ENCODE measurements at regions not wholly inside any gene's neighbourhood (a gene's known extent, or its start where the extent isn't known, plus 50 kb on each side); places are given as distances from the start of the nearest gene placed in this dataset.

- no peaks in the 10 kb centered on the region for H3K27me3 ChIP-seq (ENCODE audit: control insufficient read depth in 2 of 2, insufficient read depth in 1 of 2, low read length in 1 of 2)
- no peaks in the 10 kb centered on the region for H3K4me1 ChIP-seq (ENCODE audit: control insufficient read depth in 2 of 2, insufficient read depth in 2 of 2, low read length in 2 of 2)
- 91% methylated on average over 1 of the region's 1 CpG for WGBS
- H3K36me3 ChIP-seq (ENCODE audit: control insufficient read depth in 2 of 2, insufficient read depth in 2 of 2, low read length in 1 of 2): no peaks in the 10 kb centered on the region
- no peaks in the 10 kb centered on the region for H3K9me3 ChIP-seq (ENCODE audit: control insufficient read depth in 2 of 2, insufficient read depth in 1 of 2, low read length in 1 of 2)
- H3K27ac ChIP-seq (ENCODE audit: low read depth in 1 of 2, low read length in 1 of 2): no peak overlapping the region
- H3K4me3 ChIP-seq (ENCODE audit: low read length in 2 of 2): no peak overlapping the region
- DNase-seq (ENCODE audit: low read depth in 6 of 9, low spot score in 9 of 9): no peak
Measured at GRCh38 chrY:7815285-7815684, 903.7 kb upstream of the AMELY start.

DNA sequence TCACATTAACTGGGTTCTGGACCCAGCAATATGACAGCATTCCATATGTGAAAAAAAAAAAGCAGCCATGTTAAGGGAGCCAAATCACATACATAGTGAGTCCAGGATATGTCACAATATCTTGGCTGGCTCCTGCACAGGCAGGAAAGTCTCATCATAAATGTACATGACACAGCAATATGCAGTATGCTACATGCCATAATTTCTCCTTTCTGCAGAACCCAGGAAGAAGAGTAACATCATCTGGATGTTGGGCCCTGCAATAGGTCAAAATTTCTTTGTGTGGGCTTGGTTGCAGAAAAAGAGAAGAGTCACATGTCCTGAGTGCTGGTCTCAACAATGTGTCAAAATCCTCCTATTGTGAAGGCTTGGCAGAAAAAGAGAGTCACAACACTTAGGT lies 902.8 kb upstream of the AMELY start:
- Histone ChIP-seq H3K36me3 (ENCODE audit: control insufficient read depth in 2 of 2, insufficient read depth in 2 of 2, low read length in 1 of 2) (no peaks in the 10 kb centered on the region), H3K27me3 (ENCODE audit: control insufficient read depth in 2 of 2, insufficient read depth in 1 of 2, low read length in 1 of 2) (no peaks in the 10 kb centered on the region), H3K4me3 (ENCODE audit: low read length in 2 of 2) (no peak overlapping the region), H3K9me3 (ENCODE audit: control insufficient read depth in 2 of 2, insufficient read depth in 1 of 2, low read length in 1 of 2) (no peaks in the 10 kb centered on the region), H3K4me1 (ENCODE audit: control insufficient read depth in 2 of 2, insufficient read depth in 2 of 2, low read length in 2 of 2) (no peaks in the 10 kb centered on the region), H3K27ac (ENCODE audit: low read depth in 1 of 2, low read length in 1 of 2) (no peak overlapping the region)
- no peak for DNase-seq (ENCODE audit: low read depth in 6 of 9, low spot score in 9 of 9)

GRCh38 chrY:7810359-7810758 lies 898.8 kb upstream of the AMELY start:
- H3K27me3 ChIP-seq (ENCODE audit: control insufficient read depth in 2 of 2, insufficient read depth in 1 of 2, low read length in 1 of 2): no peaks in the 10 kb centered on the region
- WGBS: 77% methylated on average over 1 of the region's 1 CpG
- no peak for DNase-seq (ENCODE audit: low read depth in 6 of 9, low spot score in 9 of 9)
- H3K4me3 ChIP-seq (ENCODE audit: low read length in 2 of 2): no peak overlapping the region
- H3K4me1 ChIP-seq (ENCODE audit: control insufficient read depth in 2 of 2, insufficient read depth in 2 of 2, low read length in 2 of 2): no peaks in the 10 kb centered on the region
- H3K9me3 ChIP-seq (ENCODE audit: control insufficient read depth in 2 of 2, insufficient read depth in 1 of 2, low read length in 1 of 2): no peaks in the 10 kb centered on the region
- no peaks in the 10 kb centered on the region for H3K36me3 ChIP-seq (ENCODE audit: control insufficient read depth in 2 of 2, insufficient read depth in 2 of 2, low read length in 1 of 2)
- H3K27ac ChIP-seq (ENCODE audit: low read depth in 1 of 2, low read length in 1 of 2): no peak overlapping the region

GRCh38 chrY:7807516-7807870 lies 895.9 kb upstream of the AMELY start:
- H3K27me3 ChIP-seq (ENCODE audit: control insufficient read depth in 2 of 2, insufficient read depth in 1 of 2, low read length in 1 of 2): no peaks in the 10 kb centered on the region
- H3K36me3 ChIP-seq (ENCODE audit: control insufficient read depth in 2 of 2, insufficient read depth in 2 of 2, low read length in 1 of 2): no peaks in the 10 kb centered on the region
- no peak overlapping the region for H3K27ac ChIP-seq (ENCODE audit: low read depth in 1 of 2, low read length in 1 of 2)
- H3K4me3 ChIP-seq (ENCODE audit: low read length in 2 of 2): no peak overlapping the region
- no peak for DNase-seq (ENCODE audit: low read depth in 6 of 9, low spot score in 9 of 9)
- no peaks in the 10 kb centered on the region for H3K9me3 ChIP-seq (ENCODE audit: control insufficient read depth in 2 of 2, insufficient read depth in 1 of 2, low read length in 1 of 2)
- H3K4me1 ChIP-seq (ENCODE audit: control insufficient read depth in 2 of 2, insufficient read depth in 2 of 2, low read length in 2 of 2): no peaks in the 10 kb centered on the region

GRCh38 chrY:7806592-7807515 lies 895.3 kb upstream of the AMELY start:
- no peak for DNase-seq (ENCODE audit: low read depth in 6 of 9, low spot score in 9 of 9)
- no peaks in the 10 kb centered on the region for H3K36me3 ChIP-seq (ENCODE audit: control insufficient read depth in 2 of 2, insufficient read depth in 2 of 2, low read length in 1 of 2)
- no peak overlapping the region for H3K4me3 ChIP-seq (ENCODE audit: low read length in 2 of 2)
- H3K27me3 ChIP-seq (ENCODE audit: control insufficient read depth in 2 of 2, insufficient read depth in 1 of 2, low read length in 1 of 2): no peaks in the 10 kb centered on the region
- H3K4me1 ChIP-seq (ENCODE audit: control insufficient read depth in 2 of 2, insufficient read depth in 2 of 2, low read length in 2 of 2): no peaks in the 10 kb centered on the region
- no peaks in the 10 kb centered on the region for H3K9me3 ChIP-seq (ENCODE audit: control insufficient read depth in 2 of 2, insufficient read depth in 1 of 2, low read length in 1 of 2)
- H3K27ac ChIP-seq (ENCODE audit: low read depth in 1 of 2, low read length in 1 of 2): no peak overlapping the region
- WGBS: 91% methylated on average over 3 of the region's 3 CpGs

DNA sequence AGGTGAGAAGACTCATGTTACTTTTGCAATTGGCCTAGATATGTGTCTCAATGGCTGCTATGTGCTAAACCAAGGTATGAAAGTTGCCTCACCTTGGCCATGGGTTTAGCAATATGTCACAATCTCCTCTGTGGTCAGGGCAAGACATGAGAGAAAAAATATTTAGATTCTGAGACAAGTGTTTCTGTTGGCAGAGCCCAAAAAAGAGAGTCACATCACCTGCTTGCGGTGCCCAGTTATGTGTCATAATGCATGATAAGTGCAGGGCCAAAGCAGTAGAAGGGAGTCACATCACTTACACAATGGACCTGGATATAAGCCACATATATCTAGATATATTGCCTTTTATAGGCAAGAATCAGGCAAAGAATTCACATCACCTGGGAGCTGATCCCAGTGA lies 894.1 kb upstream of the AMELY start:
- no peak for DNase-seq (ENCODE audit: low read depth in 6 of 9, low spot score in 9 of 9)
- H3K27me3 ChIP-seq (ENCODE audit: control insufficient read depth in 2 of 2, insufficient read depth in 1 of 2, low read length in 1 of 2): no peaks in the 10 kb centered on the region
- H3K4me3 ChIP-seq (ENCODE audit: low read length in 2 of 2): no peak overlapping the region
- H3K36me3 ChIP-seq (ENCODE audit: control insufficient read depth in 2 of 2, insufficient read depth in 2 of 2, low read length in 1 of 2): no peaks in the 10 kb centered on the region
- 97% methylated on average over 1 of the region's 1 CpG for WGBS
- H3K27ac ChIP-seq (ENCODE audit: low read depth in 1 of 2, low read length in 1 of 2): no peak overlapping the region
- H3K4me1 ChIP-seq (ENCODE audit: control insufficient read depth in 2 of 2, insufficient read depth in 2 of 2, low read length in 2 of 2): no peaks in the 10 kb centered on the region
- H3K9me3 ChIP-seq (ENCODE audit: control insufficient read depth in 2 of 2, insufficient read depth in 1 of 2, low read length in 1 of 2): no peaks in the 10 kb centered on the region

DNA sequence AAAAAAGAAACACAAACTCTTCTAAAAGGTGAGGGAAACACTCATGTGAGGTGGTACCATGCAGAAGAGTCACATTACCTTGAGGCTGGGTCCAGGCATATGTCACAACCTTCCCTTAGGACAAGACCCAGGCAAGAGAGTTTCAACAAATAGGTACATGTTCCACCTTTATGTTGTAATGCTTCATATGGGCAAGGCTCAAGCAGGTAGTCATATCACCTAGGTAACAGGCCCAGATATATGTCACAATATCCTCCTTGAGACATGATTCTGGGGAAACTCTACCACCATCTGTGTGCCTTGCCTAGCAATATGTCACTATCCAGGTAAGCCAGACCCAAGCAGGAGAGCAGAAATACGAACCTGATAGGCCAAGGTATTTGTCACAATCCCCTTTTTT lies 892.2 kb upstream of the AMELY start:
- no peak for DNase-seq (ENCODE audit: low read depth in 6 of 9, low spot score in 9 of 9)
- H3K9me3 ChIP-seq (ENCODE audit: control insufficient read depth in 2 of 2, insufficient read depth in 1 of 2, low read length in 1 of 2): no peaks in the 10 kb centered on the region
- no peak overlapping the region for H3K4me3 ChIP-seq (ENCODE audit: low read length in 2 of 2)
- H3K27ac ChIP-seq (ENCODE audit: low read depth in 1 of 2, low read length in 1 of 2): no peak overlapping the region
- no peaks in the 10 kb centered on the region for H3K36me3 ChIP-seq (ENCODE audit: control insufficient read depth in 2 of 2, insufficient read depth in 2 of 2, low read length in 1 of 2)
- H3K4me1 ChIP-seq (ENCODE audit: control insufficient read depth in 2 of 2, insufficient read depth in 2 of 2, low read length in 2 of 2): no peaks in the 10 kb centered on the region
- H3K27me3 ChIP-seq (ENCODE audit: control insufficient read depth in 2 of 2, insufficient read depth in 1 of 2, low read length in 1 of 2): no peaks in the 10 kb centered on the region
- 75% methylated on average over 1 of the region's 1 CpG for WGBS

GRCh38 chrY:7796128-7796527 lies 884.6 kb upstream of the AMELY start:
- H3K27me3 ChIP-seq (ENCODE audit: control insufficient read depth in 2 of 2, insufficient read depth in 1 of 2, low read length in 1 of 2): no peaks in the 10 kb centered on the region
- DNase-seq (ENCODE audit: low read depth in 6 of 9, low spot score in 9 of 9): no peak
- H3K36me3 ChIP-seq (ENCODE audit: control insufficient read depth in 2 of 2, insufficient read depth in 2 of 2, low read length in 1 of 2): no peaks in the 10 kb centered on the region
- no peaks in the 10 kb centered on the region for H3K9me3 ChIP-seq (ENCODE audit: control insufficient read depth in 2 of 2, insufficient read depth in 1 of 2, low read length in 1 of 2)
- no peak overlapping the region for H3K4me3 ChIP-seq (ENCODE audit: low read length in 2 of 2)
- no peak overlapping the region for H3K27ac ChIP-seq (ENCODE audit: low read depth in 1 of 2, low read length in 1 of 2)
- no peaks in the 10 kb centered on the region for H3K4me1 ChIP-seq (ENCODE audit: control insufficient read depth in 2 of 2, insufficient read depth in 2 of 2, low read length in 2 of 2)

GRCh38 chrY:7794441-7794840 lies 882.9 kb upstream of the AMELY start:
- H3K27me3 ChIP-seq (ENCODE audit: control insufficient read depth in 2 of 2, insufficient read depth in 1 of 2, low read length in 1 of 2): no peaks in the 10 kb centered on the region
- no peaks in the 10 kb centered on the region for H3K4me1 ChIP-seq (ENCODE audit: control insufficient read depth in 2 of 2, insufficient read depth in 2 of 2, low read length in 2 of 2)
- no peaks in the 10 kb centered on the region for H3K36me3 ChIP-seq (ENCODE audit: control insufficient read depth in 2 of 2, insufficient read depth in 2 of 2, low read length in 1 of 2)
- H3K9me3 ChIP-seq (ENCODE audit: control insufficient read depth in 2 of 2, insufficient read depth in 1 of 2, low read length in 1 of 2): no peaks in the 10 kb centered on the region
- H3K4me3 ChIP-seq (ENCODE audit: low read length in 2 of 2): no peak overlapping the region
- no peak overlapping the region for H3K27ac ChIP-seq (ENCODE audit: low read depth in 1 of 2, low read length in 1 of 2)
- no peak for DNase-seq (ENCODE audit: low read depth in 6 of 9, low spot score in 9 of 9)
- 65% methylated on average over 1 of the region's 1 CpG for WGBS
